HG03378 (cell line): ENCODE measurements at regions not wholly inside any gene's neighbourhood (a gene's known extent, or its start where the extent isn't known, plus 50 kb on each side); places are given as distances from the start of the nearest gene placed in this dataset.

Experiments
- ATAC-seq: cut with Tn5 transposase; IDR thresholded peaks from one replicate; pipeline ENCODE4 v1.9.1; 2021; ENCODE audit warnings: mild to moderate bottlenecking, moderate library complexity; ENCODE audit not compliant: unreplicated experiment

DNA sequence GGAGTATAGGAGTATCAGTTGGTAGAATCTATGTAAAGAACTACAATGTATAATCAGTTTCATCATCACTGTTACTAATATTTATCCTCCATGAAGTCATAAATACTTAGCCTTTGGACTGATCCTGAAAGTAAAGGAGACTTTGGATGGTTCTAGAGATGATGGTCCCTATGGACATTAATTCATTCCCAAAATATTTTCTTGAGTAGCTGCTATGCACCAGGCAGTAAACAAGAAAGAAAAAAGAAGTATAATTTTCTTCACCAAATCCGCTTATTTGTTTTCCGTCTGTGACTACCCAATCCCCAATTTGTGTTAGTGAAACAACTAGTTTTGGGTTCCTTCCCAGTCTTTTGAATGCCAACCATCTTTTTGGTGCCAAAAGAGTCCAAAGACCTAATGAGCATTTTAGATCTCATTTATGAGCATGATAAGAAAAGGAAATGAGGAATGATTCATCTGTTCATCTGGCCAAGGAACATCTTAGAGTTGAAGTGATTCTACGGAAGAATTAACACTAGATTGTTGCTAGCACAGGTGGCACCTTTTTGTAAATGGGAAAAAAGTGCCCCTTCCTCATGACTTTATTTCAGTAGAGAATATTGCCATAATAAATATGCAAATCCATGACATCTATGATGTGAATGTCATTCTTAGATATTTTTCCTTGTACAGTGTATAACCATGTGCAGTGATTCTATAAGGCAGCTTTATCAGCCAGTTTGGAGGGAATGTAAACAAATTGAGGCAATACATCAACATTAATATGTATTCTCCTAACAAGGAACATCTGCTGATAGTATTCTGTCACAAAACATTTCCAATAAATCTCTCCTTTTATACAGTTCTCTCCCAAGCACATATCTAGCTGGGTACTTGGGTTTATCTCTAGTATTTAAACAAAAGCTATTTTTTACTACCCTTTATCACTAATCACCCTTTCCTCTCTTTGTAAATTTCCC, 85.1 kb upstream of the CCDC91 start:
- ATAC-seq, result no peak

GRCh38 chr12:28107679-28108078, 82.6 kb upstream of the CCDC91 start:
- ATAC-seq, result no peak

- no peak for ATAC-seq
These were observed 81.7 kb upstream of the CCDC91 start for GRCh38 chr12:28108599-28108998.

DNA sequence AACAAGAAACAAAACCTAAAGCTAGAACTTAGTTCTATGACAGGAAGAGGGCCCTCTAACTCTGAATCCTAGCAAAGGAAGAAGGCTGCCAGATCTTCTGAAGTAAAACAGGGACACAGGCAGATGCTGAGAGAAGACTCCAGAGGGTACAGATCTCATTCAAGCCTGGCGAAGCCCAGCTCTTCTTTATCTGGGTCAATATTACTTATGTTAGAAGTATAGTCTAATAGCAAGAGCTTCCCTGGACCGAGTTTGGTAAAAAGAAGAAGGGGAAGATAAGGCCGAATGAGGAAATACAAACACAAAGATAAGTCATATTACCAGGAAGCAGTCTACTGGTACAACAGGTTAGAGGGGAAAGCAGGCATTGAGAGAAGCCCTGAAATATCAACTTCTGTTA, 79.9 kb upstream of the CCDC91 start:
- no peak for ATAC-seq

DNA sequence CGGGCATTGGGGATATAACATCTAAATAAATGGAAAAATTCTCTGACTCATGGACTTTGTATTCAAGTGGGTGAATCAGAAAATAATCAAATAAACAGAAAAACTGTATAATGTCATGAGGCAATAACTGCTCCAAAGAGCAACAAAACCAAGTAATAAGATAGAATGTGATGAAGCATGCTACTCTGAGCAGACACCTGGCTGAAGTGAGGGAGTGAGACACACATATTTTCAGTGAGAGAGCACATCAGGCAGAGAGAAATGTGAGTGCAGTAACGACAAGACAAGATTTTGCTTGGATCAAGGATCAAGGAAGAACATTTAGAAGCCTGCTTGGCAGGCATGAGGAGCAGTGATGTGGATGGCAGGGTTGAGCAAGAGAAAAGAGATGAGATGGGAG, 75.8 kb upstream of the CCDC91 start:
- ATAC-seq, result no peak

DNA sequence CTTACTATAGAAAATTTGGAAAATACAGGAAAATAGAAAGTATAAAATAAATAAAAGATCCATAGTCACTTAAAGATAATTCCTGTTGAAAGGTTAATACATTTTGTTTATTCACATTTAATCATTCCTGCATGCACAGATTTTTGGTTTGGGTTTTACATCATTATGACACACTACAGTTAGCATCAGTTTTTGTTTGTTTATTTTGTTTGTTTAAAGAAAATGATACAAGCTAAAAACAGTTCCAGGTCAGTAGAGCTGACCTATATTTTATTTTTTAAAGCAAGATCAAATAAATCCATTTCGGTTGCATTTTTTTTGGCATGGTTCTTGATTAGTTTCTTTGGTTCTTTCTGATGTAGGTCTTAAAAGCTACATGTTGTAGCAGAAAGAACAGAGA, 68.8 kb upstream of the CCDC91 start:
- no peak for ATAC-seq

- ATAC-seq, result no peak
These were observed 68.2 kb upstream of the CCDC91 start for GRCh38 chr12:28121899-28122655.

- no peak for ATAC-seq
These were observed 67.5 kb upstream of the CCDC91 start for GRCh38 chr12:28122756-28123155.

DNA sequence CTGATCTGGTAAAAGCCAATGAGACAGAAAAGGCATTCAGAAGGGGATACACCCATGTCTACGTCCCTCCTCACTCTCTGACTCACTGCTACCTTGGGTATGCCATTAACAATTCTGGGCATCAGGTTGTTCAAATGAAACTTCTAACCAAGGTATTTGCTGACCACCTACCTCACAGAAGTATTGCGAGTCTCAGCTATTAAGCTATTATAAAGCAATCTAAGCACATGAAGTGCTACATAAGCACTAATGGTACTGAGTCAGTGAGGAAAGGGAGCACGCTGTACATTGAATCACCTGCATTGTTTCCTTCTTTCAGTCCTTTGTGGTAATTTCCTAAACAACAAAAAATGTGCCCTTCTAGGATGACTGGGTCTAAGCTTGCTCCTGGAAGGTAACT, 62.8 kb upstream of the CCDC91 start:
- ATAC-seq, result no peak

- no peak for ATAC-seq
These were observed 61.2 kb upstream of the CCDC91 start for GRCh38 chr12:28129031-28129430.

GRCh38 chr12:28130234-28130624, 60.0 kb upstream of the CCDC91 start:
- no peak for ATAC-seq

GRCh38 chr12:28130625-28131598, 59.3 kb upstream of the CCDC91 start:
- ATAC-seq, result no peak

- ATAC-seq, result no peak
These were observed 57.9 kb upstream of the CCDC91 start for GRCh38 chr12:28132398-28132797.

- no peak for ATAC-seq
These were observed 54.3 kb upstream of the CCDC91 start for GRCh38 chr12:28135801-28136439.

GRCh38 chr12:28137414-28137813, 52.8 kb upstream of the CCDC91 start:
- no peak for ATAC-seq

DNA sequence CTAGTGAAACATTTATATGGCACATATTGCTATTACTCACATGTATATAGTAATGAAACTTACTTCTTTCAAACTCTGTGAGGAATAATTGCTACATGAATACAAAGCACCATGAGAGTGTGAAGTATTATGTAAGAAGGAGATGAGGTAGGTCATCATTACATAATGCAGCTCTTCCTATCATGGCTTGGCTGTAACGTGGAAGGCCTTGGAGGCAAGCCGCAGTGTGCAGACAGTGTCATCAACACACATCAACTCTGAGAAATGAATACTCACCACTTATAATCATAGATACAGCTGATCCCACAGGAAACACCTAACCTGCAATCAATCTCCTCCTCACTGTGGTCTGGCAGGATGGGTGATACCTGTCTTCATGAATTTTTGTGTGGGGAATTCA, 49.9 kb upstream of the CCDC91 start:
- ATAC-seq, result no peak
